A673 (cell line): ENCODE measurements at regions not wholly inside any gene's neighbourhood (a gene's known extent, or its start where the extent isn't known, plus 50 kb on each side); places are given as distances from the start of the nearest gene placed in this dataset.

ENCODE experiments used
- BruUV-seq: library from RNA; stranded (reverse); fragments of 400-500 nt; replicated peaks from 2 replicates; lab custom pipeline; 2021; lab: Mats Ljungman, UMichigan
- CTCF ChIA-PET: fragments of 300-600 bp; sonication (Branson Sonifier 250); formaldehyde crosslinking; loops from one replicate; lab custom pipeline; 2022; ENCODE audit warnings: antibody characterized with exemption; lab: Charles Lee
- POLR2A ChIA-PET: fragments of 300-600 bp; sonication (Branson Sonifier 250); formaldehyde crosslinking; loops from one replicate; lab custom pipeline; 2022; ENCODE audit warnings: antibody characterized with exemption; ENCODE audit not compliant: low non-redundant PET; lab: Charles Lee
- DNase-seq: peaks from one replicate; pipeline ENCODE4 v3.0.0-alpha.2; 2015; ENCODE audit warnings: low spot score
- H3K27ac ChIP-seq: fragments of 200-600 bp; sonication (generic); 2 replicates; pipeline ENCODE4 v1.5.1; 2016; ENCODE audit warnings: mixed run types, low read depth, mild to moderate bottlenecking, mixed read lengths, antibody characterized with exemption, low read length; ENCODE audit not compliant: poor library complexity, severe bottlenecking
- H3K27me3 ChIP-seq: fragments of 200-600 bp; sonication (generic); replicated peaks from 2 replicates; pipeline ENCODE4 v1.6.1; 2017; ENCODE audit warnings: mixed run types, low read depth, mild to moderate bottlenecking, mixed read lengths, antibody characterized with exemption, low read length; ENCODE audit not compliant: insufficient read depth, poor library complexity
- H3K36me3 ChIP-seq: fragments of 200-600 bp; sonication (generic); 2 replicates; pipeline ENCODE4 v1.6.1; 2016; ENCODE audit warnings: mixed run types, mild to moderate bottlenecking, mixed read lengths, antibody characterized with exemption, low read length; ENCODE audit not compliant: insufficient read depth, poor library complexity, severe bottlenecking
- H3K4me1 ChIP-seq: fragments of 200-600 bp; sonication (generic); 2 replicates; pipeline ENCODE4 v1.6.1; 2017; ENCODE audit warnings: mixed run types, mild to moderate bottlenecking, mixed read lengths, antibody characterized with exemption, low read length; ENCODE audit not compliant: insufficient read depth, poor library complexity, severe bottlenecking
- H3K4me3 ChIP-seq: fragments of 200-600 bp; sonication (generic); 2 replicates; pipeline ENCODE4 v1.5.1; 2016; ENCODE audit warnings: low read depth, mixed run types, mild to moderate bottlenecking, mixed read lengths, low read length; ENCODE audit not compliant: poor library complexity, severe bottlenecking
- H3K9me3 ChIP-seq: fragments of 200-600 bp; sonication (generic); 2 replicates; pipeline ENCODE4 v1.6.1; 2016; ENCODE audit warnings: mixed run types, low read depth, mild to moderate bottlenecking, mixed read lengths, antibody characterized with exemption, low read length; ENCODE audit not compliant: poor library complexity, severe bottlenecking
- EZH2 ChIP-seq: fragments of 200-600 bp; sonication (generic); IDR thresholded peaks from 2 replicates; pipeline ENCODE4 v1.6.1; 2017; ENCODE audit warnings: borderline replicate concordance, low read depth, mild to moderate bottlenecking, mixed read lengths, antibody characterized with exemption, low read length; ENCODE audit not compliant: poor library complexity, severe bottlenecking
- intact Hi-C: fragments of 100-400 bp; cut with micrococcal nuclease; formaldehyde crosslinking; loops from one replicate; pipeline ENCODE4 v1.10.0; 2022; ENCODE audit not compliant: unreplicated experiment
- TF ChIP-seq, protein P1 (sequence below): fragments of 300-800, 200-600 bp; sonication (generic); conservative IDR thresholded peaks from 2 replicates; pipeline ENCODE4 v1.5.1; 2017; ENCODE audit warnings: low read depth, mild to moderate bottlenecking, antibody characterized with exemption, low read length, moderate library complexity, mixed read lengths

DNA sequence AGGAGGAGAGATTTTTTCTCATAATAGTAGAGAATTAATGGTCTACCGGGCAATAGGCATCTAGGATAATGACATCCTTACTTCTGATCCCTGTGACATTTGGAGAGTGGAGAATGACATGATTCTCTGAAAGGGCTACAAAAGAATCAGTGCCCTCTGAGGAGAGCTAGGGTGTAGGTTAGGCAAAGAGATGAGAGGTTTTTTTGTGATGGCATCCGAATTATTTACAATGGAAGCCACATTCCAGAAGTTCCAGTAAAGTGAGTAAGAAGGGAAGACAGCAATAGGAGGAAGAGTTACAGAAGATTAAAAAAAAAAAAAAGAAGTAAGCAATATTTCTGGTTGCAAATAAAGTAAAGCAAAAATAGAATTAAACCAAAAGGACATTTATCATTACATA, 478.0 kb downstream of the RMST start:
- BruUV-seq: no TSS peak
- intact Hi-C loops: no loop called here
- Histone ChIP-seq H3K9me3 (no peaks in the 10 kb centered on the region), H3K4me3 (no peak overlapping the region), H3K27me3 (peaks cover 8% of the 10 kb centered on the region), H3K4me1 (no peaks in the 10 kb centered on the region), H3K27ac (no peak overlapping the region), H3K36me3 (no peaks in the 10 kb centered on the region)
- DNase-seq: peak; percentile 11
- POLR2A ChIA-PET: no interaction called here
- TF ChIP-seq EZH2: no peak
- TF ChIP-seq, protein P1, sequence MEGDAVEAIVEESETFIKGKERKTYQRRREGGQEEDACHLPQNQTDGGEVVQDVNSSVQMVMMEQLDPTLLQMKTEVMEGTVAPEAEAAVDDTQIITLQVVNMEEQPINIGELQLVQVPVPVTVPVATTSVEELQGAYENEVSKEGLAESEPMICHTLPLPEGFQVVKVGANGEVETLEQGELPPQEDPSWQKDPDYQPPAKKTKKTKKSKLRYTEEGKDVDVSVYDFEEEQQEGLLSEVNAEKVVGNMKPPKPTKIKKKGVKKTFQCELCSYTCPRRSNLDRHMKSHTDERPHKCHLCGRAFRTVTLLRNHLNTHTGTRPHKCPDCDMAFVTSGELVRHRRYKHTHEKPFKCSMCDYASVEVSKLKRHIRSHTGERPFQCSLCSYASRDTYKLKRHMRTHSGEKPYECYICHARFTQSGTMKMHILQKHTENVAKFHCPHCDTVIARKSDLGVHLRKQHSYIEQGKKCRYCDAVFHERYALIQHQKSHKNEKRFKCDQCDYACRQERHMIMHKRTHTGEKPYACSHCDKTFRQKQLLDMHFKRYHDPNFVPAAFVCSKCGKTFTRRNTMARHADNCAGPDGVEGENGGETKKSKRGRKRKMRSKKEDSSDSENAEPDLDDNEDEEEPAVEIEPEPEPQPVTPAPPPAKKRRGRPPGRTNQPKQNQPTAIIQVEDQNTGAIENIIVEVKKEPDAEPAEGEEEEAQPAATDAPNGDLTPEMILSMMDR: no peak
- CTCF ChIA-PET: no interaction called here

DNA sequence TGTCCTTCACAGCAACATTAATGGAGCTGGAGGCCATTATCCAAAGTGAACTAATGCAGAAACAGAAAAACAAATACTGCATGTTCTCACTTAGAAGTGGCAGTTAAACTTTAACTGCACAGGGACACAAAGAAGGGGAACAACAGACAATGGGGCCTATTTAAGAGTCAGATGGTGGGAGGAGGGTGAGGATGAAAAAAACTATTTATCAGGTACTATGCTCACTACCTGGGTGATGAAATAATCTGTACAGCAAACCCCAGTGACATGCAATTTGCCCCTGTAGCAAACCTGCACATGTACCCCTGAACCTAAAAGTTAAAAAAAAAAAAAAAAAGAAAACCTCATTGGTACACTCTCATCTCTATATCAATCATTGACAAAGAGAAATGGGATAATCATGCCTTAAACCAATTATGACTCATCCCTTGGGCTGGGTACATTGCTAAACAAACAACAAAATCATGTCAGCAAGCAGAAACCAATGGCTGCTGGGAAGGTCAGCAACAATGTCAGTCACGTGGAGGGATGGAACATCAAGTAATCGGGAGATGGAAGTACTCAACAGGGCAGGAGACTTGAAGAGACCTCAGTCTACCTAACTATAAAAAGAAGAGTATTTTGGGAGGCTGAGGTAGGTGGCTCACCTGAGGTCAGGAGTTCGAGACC, 479.2 kb downstream of the RMST start:
- no peak overlapping the region for H3K4me3 ChIP-seq
- BruUV-seq: no TSS peak
- H3K36me3 ChIP-seq: no peaks in the 10 kb centered on the region
- ChIA-PET CTCF (no interaction called here), POLR2A (no interaction called here)
- no peaks in the 10 kb centered on the region for H3K9me3 ChIP-seq
- TF ChIP-seq, protein P1: no peak
- no peak for TF ChIP-seq EZH2
- peaks cover 11% of the 10 kb centered on the region for H3K27me3 ChIP-seq
- H3K4me1 ChIP-seq: no peaks in the 10 kb centered on the region
- no peak for DNase-seq
- intact Hi-C loops: no loop called here
- no peak overlapping the region for H3K27ac ChIP-seq

DNA sequence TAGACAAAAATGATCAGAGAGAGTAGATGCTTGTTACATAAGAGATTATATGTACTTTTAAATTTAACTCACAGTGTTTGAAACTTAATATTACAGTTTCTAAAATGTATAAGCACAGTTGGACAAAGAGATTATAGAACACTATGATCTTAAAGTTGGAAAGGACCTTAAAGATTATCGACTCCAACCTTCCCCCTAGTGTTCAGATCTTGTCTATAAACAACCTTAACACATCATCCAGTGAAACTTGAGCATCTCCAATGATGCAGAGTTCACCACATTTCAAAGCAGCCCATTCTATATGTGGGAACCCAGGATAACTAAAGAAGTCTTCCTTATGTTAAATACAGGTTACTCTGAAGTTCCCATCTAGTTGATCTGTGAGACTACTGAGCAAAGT, 480.8 kb downstream of the RMST start:
- TF ChIP-seq, protein P1: 0 out of 2 replicates have a peak, but pooled peaks have one; percentile 28
- no peak for TF ChIP-seq EZH2
- Histone ChIP-seq H3K27me3 (peaks cover 13% of the 10 kb centered on the region), H3K27ac (no peak overlapping the region), H3K9me3 (no peaks in the 10 kb centered on the region), H3K36me3 (no peaks in the 10 kb centered on the region), H3K4me3 (no peak overlapping the region), H3K4me1 (no peaks in the 10 kb centered on the region)
- DNase-seq: no peak
- CTCF ChIA-PET: no interaction called here
- POLR2A ChIA-PET: interaction anchor here (0.6 kb wide), 1 partner anchor 358 kb away, joined by 3 read pairs; no protein-coding TSS in a partner anchor
- intact Hi-C loops: no loop called here
- BruUV-seq: no TSS peak
